Activated CD8-positive, alpha-beta memory T cell treated with anti-CD3 and anti-CD28 coated beads for 4 hours (primary cell): ENCODE measurements at regions not wholly inside any gene's neighbourhood (a gene's known extent, or its start where the extent isn't known, plus 50 kb on each side); places are given as distances from the start of the nearest gene placed in this dataset.
"Not testable (repeated sequence)": the region's sequence is repeated elsewhere in the genome, so short reads cannot be mapped to it uniquely, and the experiment has no call there.

ENCODE experiments used
- DNase-seq, 2 donors: peaks; one replicate each; pipeline ENCODE4 v3.0.0-alpha.2; 2020; ENCODE audit warnings: low read depth in 2 of 2

DNA sequence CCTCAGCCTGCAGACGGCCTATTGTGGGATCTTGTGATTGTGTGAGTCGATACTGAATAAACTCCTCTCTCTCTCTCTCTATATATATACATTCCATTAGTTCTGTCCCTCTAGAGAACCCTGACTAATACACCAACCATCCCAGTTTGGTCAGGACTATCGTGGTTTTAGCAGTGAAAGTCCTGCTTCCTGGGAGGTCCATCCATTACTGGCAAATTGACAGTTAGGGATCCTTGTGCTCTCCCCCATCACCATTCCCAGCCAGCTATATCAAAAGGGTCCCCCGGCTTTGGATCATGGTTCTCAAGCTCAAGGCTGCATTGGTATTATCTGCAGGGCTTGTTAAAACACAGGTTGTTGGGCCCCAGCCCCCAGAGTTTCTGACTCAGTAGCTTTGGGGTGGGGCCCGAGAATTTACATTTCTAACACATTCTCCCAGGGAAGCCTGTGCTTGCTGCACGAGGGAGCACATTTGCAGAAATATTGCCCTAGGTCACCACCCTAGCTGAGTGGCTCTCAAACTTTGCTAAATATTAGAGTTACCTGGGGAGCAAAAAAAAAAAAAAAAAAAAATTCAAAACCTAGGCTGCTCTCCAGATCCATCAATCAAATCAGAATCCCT, 899.1 kb upstream of the AUTS2 start:
- DNase-seq: no peak

DNA sequence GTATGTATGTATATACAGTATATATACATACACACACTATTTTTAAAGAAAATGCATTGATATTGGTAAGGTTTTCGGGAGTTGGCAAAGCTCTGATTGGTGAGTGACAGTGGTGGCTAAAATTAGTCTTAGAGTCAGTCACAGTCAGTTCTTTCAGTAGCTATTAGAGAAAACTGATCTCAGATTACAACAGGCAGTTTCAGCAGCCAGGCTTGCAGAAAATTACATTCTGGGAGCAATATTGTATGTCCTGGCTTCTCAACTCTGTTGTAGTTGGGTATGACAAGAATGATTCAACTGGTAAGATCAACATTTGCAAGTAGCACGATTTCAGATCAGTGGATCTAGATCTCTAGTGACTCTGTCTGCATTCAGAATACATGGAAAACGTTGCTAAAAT, 897.9 kb upstream of the AUTS2 start:
- no peak for DNase-seq

DNA sequence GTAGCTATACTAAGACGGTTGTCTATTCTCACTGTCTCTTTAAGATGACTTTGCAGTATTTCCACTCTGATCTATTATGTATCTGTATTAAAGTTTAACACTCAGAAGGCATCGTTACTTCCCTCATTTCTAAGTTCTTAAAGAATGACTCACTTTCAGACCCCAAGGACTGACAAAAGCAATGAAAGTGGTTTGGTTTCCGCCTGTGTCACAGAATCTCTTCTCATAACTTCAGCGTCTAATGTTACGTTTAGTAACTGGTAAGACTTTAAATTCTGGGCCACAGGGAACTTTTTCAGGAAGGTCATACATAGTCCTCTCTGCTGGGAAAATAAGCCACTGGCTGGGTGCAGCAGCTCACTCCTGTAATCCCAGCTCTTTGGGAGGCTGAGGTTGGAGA, 892.0 kb upstream of the AUTS2 start:
- no peak for DNase-seq

DNA sequence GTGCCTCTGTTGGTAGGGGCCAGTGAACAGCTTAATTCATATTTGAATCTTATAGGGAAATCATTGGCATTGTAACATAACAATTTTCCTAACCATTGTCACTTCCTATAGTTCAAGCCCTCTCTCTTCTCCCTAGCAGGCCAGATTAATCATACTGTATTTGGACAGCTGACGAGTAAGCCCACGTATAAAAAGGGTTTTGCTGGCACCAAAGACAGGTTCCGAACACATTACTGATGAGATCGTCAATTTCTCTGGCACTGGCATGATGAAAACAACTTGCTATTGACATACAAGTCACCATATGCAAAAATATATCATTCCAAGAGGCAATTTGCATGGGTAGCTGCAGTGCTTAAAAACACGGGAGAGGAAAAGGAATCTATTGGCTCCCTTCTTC, 891.1 kb upstream of the AUTS2 start:
- DNase-seq: no peak

DNA sequence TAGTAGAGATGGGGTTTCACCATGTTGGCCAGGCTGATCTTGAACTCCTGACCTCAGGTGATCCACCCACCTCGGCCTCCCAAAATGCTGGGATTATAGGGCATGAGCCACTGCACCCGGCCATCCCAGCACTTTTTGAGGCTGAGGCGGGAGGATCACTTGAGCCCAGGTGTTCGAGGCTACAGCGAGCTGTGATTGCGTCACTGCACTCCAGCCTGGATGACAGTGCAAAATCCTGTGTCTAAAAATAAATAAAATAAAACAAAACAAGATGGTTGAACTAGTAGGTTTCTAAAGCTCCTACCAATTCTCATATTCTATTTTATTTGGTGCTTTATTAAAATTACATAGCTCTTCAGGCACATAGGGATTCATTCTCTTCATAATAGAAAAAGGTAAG, 890.3 kb upstream of the AUTS2 start:
- DNase-seq: no peak

DNA sequence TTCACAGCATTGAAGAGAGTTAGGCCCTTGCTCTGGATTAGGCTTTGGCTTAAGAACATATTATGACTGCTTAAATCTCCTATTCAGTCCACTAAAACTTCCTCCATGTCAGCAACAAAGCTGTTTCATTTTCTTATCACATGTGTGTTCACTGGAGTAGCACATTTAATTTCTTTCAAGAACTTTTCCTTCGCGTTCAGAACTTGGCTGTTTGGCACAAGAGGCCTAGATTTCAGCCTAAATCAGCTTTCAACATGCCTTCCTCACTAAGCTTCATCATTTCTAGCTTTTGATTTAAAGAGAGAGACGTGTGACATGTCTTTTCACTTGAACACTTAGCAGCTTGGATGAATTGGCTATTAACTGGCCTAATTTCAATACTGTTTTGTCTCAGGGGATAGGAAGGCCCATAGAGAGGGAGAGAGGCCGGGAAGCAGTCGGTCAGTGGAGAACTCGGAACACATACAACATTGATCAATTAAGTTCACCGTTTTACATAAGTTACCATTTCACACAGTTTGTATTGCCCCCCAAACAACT, 885.2 kb upstream of the AUTS2 start:
- no peak for DNase-seq

DNA sequence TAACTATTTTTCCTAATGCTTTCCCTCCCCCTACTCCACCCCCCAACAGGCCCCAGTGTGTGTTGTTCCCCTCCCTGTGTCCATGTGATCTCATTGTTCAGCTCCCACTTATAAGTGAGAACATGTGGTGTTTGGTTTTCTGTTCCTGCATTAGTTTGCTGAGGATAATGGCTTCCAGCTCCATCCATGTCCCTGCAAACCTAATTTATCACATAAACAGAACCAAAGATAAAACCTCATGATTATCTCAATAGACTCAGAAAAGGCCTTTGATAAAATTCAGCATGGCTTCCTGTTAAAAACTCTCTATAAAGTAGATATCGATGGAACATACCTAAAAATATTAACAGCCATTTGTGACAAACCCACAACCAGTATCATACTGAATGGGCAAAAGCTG, 884.1 kb upstream of the AUTS2 start:
- DNase-seq: not testable (repeated sequence)

DNA sequence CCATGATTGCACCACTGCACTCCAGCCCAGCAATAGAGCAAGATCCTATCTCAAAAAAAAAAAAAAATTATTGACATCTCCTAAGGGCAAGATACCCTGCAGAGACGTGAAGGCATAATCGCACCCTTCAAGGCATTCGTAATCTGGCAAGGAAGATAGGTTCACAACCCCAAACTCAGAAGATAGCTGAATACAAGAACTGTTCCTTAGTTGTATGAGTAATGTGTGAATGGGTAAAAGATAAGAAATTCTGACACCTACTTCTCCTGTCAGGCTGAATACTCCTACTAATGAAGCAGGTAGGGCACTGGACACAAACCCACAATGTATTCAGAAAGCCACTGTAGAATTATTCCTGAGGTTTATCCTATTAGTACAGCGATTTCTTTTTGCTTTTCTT, 882.4 kb upstream of the AUTS2 start:
- no peak for DNase-seq

DNA sequence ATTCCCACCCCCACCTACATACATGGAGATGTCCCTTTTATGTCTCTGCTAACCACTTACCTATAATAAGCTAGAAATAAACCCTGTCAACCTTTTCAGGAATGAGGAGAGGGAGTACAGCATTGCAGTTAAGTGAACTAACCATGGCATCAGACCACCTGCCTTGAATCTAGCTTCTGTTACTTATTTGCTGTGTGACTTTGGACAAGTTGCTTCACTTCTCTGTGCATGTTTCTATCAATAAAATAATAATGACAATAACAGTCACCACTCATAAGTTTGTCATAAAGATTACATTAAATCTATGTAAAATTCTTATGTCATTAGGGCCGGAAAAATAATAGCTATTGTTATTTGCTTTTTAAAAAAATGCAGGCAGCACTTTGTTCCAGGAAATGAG, 881.1 kb upstream of the AUTS2 start:
- no peak for DNase-seq

DNA sequence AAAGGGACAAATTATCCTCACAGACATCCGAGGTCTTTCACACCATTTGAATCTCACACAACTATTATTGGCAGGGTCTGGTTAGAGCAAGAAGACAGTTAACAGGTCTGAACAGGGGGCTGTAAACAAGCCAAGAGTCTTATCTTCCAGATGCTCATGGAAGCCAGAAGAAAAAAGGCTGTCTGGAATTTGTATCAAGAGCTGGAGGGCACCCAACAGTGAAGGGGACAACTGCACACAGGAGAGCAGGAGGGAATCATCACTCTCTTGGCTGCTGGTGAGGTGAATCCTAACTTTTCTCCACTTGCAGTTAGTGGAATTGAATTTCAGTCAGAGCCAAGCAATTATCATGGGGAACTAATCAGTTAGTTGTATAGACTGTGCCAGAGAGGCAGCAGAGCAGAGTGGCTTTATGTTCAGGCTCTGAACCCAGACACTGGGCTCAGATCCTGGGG, 880.2 kb upstream of the AUTS2 start:
- no peak for DNase-seq

DNA sequence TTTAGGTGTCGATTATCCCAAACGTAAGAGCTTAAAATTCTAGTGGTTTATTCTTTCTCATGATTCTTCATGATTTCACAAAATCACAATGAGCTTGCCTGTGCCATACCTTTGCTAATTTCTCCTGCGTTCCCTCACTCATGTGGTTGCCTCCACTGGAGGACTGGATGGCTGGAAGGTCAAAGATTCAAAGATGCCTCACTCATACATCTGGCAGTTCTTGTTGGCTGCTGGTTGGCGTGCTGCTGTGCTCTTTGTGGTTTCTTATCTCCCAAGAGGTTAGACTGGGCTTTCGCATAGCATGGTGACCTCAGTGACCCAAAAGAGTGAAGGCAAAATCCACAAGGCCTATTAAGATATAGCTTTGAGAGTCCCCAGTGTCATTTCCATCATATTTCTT, 877.6 kb upstream of the AUTS2 start:
- no peak for DNase-seq

DNA sequence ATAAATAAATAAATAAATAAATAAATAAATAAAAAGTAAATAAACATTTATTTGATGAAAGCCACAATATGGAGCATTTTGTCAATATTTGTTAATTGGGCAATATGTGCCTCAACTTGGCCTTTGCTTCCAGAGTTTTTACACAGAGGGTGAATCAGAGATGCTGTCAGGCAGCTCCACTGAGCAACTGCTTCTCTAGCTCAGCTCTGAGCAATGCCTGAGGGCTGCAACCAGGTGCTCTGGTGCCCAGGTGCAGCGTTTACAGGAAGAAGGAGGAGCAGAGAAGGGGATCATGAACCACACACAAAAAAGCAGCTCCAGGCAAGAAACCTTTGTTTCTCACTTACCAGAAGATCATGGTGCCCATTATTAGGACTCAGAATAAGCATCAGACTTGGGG, 876.2 kb upstream of the AUTS2 start:
- DNase-seq: no peak

DNA sequence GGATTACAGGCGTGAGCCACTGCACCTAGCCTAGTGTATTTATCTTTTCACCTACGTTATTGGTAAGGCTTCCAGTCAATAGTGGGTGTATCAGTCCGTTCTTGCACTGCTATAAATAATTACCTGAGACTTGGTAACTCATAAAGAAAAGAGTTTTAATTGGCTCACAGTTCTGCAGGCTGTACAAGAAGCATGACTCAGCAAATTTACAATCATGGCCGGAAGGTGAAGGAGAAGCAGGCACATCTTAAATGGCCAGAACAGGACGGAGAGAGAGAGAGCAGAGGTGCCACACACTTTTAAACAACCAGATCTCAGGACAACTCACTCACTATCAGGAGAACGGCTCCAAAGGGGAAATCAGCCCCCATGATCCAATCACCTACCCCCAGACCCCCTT, 873.3 kb upstream of the AUTS2 start:
- DNase-seq: no peak

DNA sequence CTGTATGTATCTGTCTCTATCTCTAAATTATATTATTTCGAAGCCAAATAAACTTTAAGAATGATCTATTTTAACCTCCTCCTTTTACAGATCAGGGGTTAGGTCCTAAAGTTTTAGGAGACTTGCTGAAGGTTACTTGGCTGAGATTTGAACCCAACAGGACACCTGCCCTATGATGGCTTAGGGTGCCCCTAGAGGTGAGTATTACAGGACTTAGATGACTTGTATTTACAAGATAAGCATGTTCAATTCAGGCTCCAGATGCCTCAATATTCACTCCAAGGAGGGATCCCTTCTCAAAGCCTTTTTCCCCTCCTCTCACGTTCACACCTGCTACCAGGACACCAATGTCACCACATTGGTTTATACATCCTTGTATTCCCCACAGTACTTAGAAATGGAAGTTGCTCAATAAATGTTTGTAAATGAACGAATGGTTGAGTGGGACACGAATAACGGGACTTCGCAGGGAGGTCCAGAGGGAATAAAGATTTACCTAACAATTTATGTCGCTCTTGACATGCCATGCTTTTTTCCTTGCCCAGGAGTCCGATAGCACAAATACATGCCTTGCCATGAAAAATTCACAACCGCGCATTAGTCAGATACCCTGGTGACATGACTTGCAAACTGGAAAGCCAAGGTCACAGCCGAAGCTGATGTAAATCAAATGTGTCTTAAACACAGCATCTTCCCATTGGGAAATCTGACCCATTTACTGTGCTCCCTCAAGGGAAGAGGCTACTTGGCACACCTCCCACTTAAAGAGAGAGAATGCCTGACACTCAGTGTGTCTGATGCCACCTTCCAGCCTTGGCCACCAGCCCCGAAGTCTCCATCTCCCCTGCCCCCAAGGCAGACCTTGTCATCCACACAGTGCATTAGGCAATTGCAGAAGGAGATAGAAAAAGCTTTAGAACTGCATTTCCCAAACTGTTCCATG, 872.2 kb upstream of the AUTS2 start:
- no peak for DNase-seq

DNA sequence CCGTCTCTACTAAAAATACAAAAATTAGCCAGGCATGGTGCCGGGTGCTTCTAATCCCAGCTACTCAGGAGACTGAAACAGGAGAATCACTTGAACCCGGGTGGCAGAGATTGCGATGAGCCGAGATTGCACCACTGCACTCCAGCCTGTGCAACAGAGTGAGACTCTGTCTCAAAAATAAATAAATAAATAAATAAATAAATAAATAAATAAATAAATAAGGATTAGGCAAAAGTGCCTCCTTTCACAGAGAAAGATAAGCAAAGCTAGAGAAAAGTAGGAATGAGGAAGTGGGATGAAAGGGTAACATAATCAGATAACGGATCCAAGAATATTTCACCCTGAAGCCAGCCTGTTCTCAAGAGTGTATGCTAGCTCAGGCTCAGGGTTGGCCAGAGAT, 869.6 kb upstream of the AUTS2 start:
- not testable (repeated sequence) for DNase-seq

DNA sequence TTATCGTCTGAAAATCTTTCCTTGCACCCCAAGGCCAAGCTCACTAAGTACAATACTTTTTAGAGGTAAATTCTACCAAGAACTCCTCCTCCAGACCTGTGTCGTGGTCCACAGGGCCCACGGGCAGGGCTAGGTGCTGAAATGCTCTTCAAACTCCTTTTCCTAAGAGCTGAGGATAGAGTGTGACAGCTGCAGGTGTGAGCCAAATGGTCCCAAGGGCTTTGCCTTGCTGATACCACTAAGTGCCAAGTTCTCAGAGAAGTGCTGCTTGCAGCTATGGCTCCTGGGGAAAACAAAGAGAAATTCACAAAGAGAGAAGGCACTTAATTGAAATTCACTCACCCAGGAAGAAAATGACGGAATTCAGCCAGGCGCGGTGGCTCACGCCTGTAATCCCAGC, 868.9 kb upstream of the AUTS2 start:
- DNase-seq: no peak

DNA sequence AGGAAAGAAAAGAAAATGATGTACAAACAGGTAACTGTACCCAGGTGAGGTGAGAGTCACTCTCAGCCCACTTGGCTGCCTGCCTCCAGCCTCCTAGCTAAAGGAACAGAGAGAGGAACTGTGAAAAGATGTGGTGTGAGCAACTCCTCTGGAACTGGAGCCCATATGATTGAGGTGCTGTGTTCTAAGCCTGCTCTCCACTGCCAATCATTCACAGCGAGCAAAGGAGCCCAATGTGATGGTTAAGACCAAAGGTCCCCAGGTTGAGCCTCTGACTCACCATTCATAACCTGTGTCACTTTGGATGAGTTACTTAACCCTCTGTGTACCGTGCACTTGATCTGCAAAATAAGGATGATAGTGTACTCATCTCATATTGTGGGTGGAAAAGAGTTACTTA, 868.1 kb upstream of the AUTS2 start:
- DNase-seq: no peak

DNA sequence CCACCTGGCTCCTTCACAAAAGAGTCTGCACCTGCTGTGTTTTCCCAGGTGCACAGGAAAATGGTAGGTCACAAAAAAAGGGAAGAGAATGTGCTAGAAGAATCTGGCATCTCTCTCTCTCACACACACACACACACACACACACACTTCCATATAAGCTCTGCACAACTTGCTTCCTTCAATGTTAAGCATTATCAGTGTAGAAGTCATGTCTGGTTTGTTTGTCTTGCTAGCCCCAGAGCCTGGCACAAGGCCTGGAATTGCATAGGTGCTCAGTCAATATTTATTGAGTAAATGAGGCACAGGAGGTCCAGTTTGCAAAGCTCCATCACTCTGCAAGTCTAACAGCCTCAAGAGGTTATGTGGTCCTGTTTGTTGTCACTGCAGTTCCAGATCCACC, 867.3 kb upstream of the AUTS2 start:
- DNase-seq: no peak

DNA sequence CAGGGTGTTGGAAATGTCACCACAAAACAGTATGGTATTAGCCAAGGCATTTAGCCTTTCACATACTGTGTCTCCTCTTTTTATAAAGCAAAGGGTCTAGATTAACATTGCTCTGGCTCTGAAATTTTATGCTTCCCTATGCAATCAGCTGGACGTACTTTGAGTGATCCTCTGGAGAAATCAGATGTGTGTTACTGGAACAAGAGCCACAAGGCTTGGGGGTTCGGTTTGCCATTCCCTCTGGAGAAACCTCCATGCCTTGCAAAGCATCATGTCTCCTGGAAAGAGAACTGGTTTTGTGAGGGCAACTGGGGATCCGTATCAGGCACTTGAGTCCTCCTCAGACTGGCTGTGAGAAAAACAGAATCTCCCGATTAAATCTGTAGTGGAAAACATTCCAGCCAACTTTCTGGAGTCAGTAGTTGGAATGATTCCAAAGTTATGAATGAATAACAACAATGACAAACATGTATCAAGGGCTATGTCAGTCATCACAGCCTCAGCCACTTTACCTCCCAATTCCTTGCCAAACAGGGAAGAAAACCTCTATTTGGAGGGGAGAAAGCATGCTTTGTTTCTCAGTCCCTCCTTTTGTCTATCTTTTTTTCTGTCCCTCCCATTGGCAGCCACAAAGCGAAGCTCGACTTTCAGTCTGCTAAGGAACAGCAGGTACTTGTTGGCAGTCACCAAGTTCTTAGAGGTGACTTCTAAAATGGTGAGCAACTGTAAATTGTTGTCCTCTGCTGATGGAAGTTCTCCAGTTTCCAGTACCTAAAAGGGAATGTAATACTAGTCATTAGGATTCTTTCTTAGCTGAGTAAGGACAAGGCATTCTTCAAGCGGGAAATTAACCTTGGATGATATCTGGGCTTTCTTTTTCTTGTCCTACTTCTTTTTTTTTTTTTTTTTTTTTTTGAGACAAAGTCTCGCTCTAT, 864.8 kb upstream of the AUTS2 start:
- no peak for DNase-seq

DNA sequence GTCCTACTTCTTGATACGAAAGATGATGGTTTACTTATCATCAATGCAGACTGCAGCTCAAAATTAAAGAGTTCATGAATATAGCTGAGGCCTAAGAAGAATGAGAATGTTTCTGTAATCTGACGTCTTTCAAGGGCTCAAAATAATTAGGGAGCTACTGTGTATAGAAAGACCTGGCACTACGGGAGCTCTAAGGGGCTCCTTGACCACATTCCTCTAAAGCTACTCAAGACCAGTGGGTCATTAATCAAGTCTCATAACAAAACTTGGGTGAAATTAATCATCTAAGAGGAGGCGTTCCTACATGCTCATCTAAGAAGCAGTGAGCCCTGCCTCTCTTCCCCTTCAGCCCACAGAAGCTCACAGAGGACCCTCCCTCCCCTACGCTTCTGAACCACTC, 863.8 kb upstream of the AUTS2 start:
- DNase-seq: no peak

DNA sequence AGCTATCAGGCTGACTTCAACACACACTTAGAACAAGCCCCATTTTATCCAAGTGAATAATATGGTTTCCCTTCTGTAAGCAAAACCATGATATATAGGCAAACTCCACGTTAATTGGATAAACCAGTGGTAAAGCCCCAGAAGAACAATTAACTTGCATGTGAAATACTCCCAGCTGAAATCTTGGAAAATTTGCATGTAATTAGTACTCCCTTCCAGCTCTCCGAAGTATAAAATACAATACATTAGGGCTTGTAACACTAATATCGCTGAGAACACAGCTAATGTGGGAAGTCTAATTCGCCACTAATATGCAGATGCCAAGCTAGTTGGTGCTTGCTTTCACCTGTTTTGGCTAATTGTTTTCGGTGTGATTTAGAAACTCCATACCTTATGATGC, 859.0 kb upstream of the AUTS2 start:
- DNase-seq: no peak

DNA sequence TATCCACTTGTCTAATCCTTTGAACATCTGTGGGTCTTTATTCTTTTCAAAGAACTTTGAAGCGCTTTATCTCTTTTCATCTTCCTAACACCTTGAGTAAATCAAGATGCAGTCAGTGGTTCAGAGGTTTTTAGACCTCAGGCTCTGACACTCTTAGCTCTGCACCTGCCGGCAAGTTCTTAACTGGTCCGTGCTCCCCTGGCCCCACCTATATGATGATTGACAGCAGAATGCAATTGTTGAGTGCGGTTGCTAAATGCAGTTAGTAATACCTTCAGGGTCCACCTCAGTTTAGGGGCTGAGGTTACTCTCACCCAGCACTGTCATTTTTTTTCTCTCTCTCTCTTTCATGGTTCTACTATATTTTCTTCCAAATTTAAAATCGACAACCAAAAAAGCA, 854.2 kb upstream of the AUTS2 start:
- no peak for DNase-seq
